GM13976 (cell line): ENCODE measurements at regions not wholly inside any gene's neighbourhood (a gene's known extent, or its start where the extent isn't known, plus 50 kb on each side); places are given as distances from the start of the nearest gene placed in this dataset.
A peak's percentile ranks its signal among the peaks of the same experiment; 100 is the strongest.

Experiments used
- DNase-seq: peaks from one replicate; pipeline ENCODE4 v3.0.0; 2012; ENCODE audit warnings: low spot score
- in situ Hi-C: fragments of 300-500 bp; cut with MboI; formaldehyde crosslinking; loops from one replicate; pipeline ENCODE4 v1.12.0; 2022; ENCODE audit warnings: low sequenced_read_pairs, mixed read lengths, inconsistent platforms; ENCODE audit not compliant: unreplicated experiment
- TF ChIP-seq, protein P1 (sequence below): IDR thresholded peaks from 2 replicates; pipeline ENCODE4 v1.5.1; 2012; ENCODE audit warnings: borderline replicate concordance, mild to moderate bottlenecking; ENCODE audit not compliant: insufficient read depth; ENCODE audit errors: extremely low read depth, missing control alignments, control extremely low read depth

DNA sequence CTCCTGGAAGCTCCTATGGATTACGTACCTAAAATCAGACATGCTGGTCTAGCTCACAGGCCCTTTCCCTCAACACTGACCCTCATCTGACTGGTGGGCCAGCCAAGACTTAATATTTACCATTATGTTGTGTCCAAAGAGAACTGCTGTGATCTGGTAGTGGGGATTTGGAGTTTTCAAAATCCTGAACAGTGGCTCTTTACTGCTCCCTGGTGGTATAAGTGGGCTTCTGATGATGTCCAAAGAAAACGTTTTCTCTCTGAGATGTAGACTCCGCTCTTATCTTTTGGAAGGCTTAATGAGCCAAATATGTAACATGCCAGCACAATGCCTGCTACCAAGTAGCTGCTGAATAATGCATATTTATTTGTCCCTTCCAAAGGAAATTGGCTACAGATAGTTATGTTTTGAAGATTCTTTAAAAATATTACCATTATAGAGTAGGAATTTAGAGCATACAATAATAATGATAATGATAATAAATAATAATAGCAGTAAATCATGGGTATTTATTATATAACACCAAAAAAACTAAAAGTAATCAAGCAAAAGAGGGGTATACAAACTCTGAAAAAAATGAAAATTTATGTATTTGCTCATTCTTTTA is 406.6 kb upstream of the TNC start:
- peak; percentile 24 for DNase-seq
- in situ Hi-C loops, result loop anchor here (25.0 kb wide), 2 partner anchors 512 to 837 kb away; partner anchors contain the start of gene TEX48
- TF ChIP-seq, protein P1, sequence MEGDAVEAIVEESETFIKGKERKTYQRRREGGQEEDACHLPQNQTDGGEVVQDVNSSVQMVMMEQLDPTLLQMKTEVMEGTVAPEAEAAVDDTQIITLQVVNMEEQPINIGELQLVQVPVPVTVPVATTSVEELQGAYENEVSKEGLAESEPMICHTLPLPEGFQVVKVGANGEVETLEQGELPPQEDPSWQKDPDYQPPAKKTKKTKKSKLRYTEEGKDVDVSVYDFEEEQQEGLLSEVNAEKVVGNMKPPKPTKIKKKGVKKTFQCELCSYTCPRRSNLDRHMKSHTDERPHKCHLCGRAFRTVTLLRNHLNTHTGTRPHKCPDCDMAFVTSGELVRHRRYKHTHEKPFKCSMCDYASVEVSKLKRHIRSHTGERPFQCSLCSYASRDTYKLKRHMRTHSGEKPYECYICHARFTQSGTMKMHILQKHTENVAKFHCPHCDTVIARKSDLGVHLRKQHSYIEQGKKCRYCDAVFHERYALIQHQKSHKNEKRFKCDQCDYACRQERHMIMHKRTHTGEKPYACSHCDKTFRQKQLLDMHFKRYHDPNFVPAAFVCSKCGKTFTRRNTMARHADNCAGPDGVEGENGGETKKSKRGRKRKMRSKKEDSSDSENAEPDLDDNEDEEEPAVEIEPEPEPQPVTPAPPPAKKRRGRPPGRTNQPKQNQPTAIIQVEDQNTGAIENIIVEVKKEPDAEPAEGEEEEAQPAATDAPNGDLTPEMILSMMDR, result no peak

DNA sequence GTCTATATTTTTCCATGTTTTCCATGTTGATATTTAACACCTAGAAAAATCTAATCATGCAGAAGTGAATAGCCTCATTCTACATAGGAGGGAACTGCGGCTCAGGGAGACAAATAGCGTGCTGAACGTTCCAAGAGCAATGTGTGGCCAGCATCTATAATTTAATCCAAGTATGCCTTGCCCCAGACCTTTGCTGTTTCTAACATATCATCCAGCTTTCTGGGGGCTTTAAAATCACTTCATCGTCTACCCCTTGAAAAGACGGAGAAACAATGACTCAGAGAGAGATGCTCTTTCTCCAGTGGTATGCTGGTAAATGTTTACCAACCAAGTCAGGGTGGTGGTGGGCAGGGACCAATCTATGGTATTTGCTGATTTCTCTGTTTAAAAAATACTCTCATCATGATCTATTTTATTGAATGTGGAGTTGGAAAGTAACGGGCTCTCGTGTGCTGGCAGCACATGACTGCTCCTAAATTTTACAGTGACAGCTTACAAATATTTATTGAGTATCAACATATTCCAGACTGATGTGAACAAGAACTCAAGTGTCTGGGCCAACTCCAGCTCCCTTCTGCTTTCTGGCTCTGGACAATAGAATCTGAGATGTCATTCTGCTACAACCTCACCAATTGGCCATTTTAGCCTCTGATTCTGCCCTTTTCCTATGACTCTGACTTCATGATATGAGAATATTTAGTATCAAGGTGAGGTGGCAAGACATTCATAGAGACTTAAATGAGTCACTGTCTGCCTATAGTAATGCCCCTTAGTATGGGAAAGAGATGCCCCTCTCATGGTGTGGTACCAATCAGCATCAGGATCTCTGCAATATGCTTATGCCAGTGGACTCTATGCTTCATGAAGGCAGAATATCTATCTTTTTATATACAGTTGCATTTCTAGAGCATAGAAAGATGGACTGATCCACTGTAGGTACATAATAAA is 407.4 kb upstream of the TNC start:
- in situ Hi-C loops, result no loop called here
- no peak for DNase-seq
- TF ChIP-seq, protein P1, result no peak

DNA sequence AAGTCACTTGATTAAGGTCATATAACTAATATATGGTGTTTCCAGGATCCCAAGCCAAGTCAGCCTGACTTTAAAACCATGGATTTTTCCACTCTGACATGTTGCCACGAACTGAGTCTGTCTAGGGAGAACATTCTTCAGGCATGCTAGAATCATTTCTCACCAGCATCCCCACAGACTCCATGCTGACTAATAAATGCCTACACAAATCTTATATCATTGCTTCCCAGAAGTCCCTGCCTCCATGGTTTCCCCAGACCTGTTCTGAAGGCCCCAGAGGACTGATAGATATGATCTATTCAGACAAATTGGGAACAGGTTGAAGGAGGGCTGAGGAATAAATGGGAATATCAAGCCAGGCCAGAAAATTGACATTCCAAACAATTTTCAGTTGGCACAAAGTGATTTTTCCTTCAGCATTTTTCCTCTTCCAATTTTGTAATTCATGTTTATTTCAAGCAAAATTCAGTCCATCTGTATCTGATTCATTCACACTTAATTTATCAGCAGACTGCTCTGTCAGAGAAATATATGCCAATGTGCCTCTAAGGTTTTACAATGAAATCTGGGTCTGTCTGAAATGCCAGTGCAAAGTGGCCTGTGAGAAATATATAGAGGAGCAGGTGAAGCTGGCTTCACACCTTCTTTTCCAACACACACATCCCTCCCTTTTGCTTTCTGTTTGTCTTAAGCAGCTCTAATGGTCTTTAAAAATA is 413.6 kb upstream of the TNC start:
- in situ Hi-C loops, result no loop called here
- TF ChIP-seq, protein P1, result no peak
- DNase-seq, result no peak

DNA sequence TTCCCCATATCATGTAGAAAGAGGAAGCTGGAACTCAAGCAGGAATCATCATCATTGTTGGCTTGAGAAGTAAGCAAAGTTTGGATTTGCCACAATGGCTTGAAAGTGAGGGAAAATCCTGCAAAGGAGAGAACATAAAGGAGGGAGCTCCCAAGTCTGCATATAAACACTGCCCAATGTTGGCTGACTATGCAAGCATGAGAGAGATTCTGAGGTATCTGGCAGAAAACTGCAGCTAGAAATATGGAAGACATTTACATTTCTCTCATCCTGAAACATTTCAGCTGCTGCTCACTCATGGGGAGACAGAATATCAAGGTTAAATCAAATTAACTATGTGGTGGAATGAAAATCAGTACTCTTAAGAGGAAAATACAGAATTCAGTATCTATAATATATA is 415.6 kb upstream of the TNC start:
- no peak for DNase-seq
- TF ChIP-seq, protein P1, result no peak
- in situ Hi-C loops, result no loop called here

DNA sequence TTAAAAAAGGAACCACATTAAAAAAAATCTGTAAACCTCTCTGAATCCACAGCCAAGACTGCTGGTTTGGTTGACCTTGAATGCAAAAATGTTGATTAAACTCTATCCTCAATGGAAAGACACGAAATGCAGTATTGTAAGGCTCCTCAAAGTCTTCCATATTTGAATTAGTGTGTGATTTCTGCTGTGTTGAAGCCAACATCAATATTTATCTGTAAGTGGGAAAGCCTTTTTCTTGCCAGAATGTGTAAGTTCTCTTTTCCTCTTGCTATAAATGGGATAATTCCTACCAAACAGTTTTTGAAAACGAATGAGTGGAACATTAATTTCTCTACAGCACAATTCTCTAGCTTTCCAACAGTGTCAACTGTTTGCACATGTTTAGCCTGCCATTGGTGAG is 422.1 kb upstream of the TNC start:
- TF ChIP-seq, protein P1, result no peak
- in situ Hi-C loops, result no loop called here
- no peak for DNase-seq

DNA sequence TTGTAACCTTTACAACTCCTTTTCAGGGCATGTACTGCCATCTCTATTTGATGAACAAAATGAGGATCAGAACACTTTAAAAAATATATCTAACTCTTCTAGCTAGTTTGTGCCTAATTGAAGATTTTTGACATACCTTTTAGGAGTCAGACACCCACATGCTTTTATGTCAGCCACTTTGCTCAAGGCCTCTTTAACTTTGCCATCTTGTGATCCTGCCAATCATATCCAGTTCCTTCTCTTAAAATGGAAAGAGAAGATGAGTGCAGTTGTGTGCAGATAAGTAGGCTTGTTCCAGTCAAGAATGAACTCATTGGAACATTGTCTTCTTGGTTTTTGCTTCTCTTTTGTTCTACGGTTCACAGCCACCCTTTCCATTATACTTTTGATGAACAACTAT is 425.6 kb upstream of the TNC start:
- DNase-seq, result no peak
- TF ChIP-seq, protein P1, result no peak
- in situ Hi-C loops, result no loop called here
